ENCODE measurements at regions not wholly inside any gene's neighbourhood (a gene's known extent, or its start where the extent isn't known, plus 50 kb on each side); places are given as distances from the start of the nearest gene placed in this dataset.
"Not testable (repeated sequence)": the region's sequence is repeated elsewhere in the genome, so short reads cannot be mapped to it uniquely, and the experiment has no call there.

DNA sequence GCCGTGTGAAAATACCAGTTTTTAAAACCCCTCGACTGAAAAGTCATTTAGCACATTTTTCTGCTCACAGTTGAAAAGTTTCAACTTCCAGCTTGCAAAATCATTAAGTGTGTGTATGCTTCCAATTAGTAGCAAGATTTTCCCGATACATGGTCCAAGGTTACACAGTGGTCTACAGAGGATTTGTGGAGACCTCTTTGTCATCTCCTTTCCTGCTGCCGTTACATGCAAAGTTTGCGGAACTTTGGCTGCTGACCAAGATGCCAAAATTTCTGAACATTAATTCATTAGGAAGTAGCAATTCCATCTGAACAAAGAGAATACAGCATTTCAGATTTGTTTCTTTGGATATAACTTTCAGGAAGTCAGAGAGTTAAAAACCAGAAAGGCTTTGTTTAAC lies 474.6 kb downstream of the PLCL1 start:
- DNase-seq: no peak

DNA sequence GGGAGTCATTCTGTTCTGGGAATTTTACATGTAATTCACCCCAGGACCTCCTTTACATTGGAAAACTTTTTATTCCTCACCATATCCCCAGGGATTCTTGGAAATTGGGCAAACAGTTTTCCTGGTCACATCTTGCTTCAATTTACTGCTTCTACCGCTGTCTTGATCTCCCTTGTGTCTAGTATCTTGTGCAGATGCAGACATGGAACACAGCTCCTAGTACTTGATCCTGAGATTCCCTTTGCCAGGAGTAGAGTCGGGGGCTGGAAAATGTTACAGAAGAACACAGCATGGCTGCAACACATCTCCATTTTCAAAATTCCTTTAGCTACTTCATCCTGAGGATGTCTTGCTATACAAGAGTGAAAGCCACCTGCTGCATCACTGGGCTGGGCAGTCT lies 472.8 kb downstream of the PLCL1 start:
- no peak for DNase-seq

DNA sequence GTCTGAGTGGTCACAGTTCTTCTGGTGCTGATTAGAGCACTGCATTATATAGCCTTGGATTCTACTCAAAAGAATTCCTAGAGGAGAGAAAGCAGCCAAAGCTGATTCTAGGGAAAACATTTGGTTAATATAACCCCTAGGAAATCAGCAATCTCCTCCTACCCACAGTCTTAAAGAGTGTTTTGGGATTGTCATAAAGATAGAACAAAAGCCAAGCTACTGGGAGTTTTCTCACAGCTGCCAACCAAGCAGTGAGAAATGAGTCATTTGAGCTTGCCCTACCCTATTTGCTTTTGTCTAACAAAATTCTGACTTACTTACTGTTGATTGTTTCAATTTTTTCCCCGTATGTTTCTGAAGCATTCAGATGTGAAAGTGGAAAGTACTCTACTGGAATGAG lies 469.3 kb downstream of the PLCL1 start:
- DNase-seq: no peak

DNA sequence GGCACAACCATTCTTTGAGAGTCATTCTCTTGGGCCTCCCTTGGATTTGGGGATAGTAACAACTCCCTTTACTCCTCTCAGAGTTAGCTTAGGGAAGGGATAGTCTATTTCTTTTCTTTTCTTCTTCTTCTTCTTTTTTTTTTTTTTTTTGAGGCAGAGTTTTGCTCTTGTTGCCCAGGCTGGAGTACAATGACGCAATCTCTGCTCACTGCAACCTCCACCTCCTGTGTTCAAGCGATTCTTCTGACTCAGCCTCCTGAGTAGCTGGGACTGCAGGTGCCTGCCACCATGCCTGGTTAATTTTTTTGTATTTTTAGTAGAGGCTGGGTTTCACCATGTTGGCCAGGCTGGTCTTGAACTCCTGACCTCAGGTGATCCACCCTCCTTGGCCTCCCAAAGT lies 465.8 kb downstream of the PLCL1 start:
- DNase-seq: not testable (repeated sequence)

DNA sequence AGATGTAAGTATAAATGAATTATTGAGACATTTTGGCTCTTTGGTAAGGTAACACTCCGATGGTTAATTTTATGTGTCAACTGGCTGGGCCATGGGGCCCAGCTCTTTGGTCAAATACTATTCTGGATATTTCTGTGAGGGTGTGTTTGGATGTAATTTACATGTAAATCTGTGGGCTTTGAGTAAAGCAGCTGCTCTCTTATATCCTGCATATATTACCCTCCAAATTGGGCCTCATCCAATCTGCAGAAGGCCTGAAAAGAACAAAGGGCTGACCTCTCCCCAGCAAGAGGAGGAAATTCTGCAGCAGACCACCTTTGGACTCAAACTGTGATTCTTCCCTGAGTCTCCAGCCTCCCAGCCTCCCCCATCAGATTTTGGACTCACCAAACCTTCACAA lies 464.1 kb downstream of the PLCL1 start:
- no peak for DNase-seq

DNA sequence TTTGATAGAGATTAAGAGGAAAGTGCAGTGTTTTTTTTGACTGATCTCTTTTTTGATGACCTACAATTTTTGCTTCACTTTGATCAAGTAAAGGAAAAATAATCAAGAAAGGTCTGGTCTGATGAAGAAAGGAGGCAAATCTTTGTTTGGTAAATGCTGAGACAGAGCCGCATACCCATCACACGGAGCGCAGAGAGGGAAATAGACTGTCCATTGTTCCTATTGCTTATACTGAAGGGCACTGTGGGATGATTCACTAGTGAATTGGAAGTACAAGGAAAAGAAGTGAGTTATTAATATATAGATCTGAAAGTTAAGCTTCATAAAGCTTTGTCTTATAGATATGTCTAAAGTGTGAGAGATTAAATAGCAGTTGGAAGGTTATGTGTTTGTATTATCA lies 455.1 kb downstream of the PLCL1 start:
- no peak for DNase-seq

DNA sequence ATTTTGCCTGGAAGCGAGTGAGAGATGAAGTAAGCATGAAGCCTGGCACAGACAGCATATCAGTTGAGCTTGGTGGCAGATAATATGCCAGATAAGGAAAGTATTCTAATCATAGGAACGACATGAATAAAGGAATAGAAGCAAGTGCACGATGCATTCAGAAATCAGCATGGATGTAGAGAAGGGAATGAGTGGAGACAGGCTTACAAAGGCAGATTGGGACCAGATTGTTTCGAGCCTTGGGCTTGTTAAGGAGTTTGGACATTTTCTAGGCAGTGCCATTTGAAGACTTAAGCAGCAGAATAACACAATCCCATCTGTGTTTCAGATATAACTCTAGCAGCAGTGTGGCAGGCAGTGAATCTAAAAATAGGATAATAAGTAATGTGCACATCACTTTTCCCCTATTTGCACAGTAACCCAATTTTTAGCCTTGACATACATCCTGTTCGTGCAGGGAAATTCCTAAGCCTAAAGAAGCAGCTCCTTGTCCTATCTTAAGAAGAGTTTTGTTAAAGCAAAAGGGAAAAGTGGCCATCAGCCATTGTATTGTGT lies 450.2 kb downstream of the PLCL1 start:
- DNase-seq: no peak

DNA sequence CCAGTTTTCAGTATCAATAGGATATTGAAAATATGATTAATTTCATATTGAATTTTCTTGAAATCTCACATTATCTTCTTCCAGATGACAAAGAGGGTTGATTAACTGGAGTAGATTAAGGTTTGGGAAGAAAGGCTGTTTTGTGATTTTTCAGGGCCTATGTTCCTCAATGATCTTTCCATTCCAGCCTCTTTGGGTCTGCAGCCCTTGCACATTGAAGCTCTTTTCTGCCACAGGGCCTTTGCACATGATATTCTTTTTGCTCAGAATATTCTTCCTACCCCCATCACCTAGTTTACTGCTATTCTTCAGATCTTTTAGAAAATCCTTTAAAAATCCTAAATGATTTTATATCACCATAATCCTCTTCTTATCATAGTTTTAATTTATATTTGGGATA lies 449.6 kb downstream of the PLCL1 start:
- no peak for DNase-seq

DNA sequence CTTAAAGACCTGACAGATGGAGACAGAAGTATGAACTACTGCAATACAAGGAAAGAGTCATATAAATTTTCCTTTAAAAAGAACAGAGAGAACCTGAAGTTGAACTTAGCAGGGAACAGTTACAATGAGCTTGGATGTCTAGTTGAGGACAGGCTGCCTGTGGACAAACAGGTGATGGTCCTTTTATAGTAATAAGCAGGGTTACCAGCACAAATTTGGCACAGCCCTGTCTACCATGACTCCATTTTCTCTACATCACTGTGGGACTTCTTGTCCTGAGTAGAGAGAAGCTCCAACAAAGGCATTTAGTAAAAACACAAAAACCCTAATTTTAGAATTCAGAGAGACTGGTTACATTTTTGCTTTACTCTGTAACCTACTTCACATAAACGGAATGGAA lies 448.1 kb downstream of the PLCL1 start:
- no peak for DNase-seq

DNA sequence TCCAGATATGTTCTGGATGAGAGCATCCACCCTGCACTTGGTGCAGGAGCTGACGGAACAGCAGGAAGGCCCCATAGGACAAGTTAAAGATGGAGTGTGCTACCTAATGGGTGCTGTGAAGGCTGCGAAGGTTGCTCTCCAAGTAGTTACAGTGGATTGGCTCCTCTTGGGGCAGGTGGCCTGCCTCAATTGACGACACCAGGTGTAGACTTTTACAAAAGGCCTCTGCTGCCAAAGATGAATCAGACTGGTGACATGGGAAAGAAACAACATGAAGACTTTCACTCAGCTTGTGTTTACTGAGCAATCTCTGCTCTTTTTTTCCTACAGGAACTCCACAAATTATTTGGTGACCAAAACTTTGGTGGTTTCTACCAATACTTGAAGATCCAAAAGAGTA lies 437.7 kb downstream of the PLCL1 start:
- no peak for DNase-seq

DNA sequence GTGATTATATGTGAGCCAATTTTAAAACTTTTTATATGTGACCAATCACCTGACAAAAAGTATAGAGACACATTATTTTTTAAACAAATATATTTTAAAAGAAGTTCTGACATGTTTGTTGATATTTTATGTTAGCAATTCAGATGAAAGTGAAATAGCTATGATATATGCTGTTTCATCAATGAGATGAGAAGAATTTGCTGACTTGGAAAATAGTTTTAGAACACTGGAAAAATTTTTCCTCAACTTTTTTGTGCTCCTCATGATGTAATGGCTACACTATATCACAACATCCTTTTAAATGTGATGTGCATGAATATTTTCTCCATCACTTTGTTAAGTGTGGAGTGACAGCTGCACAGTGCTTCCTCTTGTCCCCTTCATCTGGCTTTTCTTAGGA lies 434.0 kb downstream of the PLCL1 start:
- DNase-seq: no peak

DNA sequence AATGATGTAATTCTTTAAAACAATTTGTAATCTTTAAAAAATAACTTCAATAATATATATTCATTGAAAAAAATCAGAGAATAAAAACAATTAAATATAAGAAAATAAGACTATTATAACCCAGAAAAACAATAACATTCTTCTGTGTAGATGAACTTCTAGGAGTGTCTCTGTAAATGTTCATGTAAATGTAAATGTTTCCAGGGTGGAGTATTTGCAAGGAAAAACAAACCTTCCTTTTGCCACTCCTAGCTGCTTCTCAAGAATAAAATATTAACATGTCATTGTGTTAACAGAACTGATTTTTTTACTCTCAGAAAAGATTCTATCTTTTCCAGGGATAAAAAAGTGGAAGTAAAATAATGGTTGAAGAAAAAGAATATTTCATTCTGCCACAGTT lies 431.9 kb downstream of the PLCL1 start:
- DNase-seq: no peak

DNA sequence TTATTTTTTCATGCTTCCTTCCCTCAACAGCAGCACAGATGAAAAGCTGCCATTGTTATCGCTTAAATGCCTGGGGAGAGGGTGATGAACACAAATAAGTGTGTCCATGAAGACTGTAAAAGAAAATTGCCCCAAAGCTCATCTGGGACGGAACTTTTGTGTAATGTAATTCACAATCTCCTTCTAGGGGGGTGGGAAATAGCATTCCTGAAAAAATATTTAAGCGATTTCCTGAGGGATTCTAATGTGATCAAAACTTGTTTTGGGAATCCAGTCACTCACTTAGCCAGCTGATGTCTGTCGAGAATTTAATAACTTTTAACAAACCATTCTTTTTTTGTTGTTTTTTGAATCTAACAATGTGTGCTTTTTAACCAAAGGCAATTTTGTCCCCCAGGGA lies 427.9 kb downstream of the PLCL1 start:
- no peak for DNase-seq

DNA sequence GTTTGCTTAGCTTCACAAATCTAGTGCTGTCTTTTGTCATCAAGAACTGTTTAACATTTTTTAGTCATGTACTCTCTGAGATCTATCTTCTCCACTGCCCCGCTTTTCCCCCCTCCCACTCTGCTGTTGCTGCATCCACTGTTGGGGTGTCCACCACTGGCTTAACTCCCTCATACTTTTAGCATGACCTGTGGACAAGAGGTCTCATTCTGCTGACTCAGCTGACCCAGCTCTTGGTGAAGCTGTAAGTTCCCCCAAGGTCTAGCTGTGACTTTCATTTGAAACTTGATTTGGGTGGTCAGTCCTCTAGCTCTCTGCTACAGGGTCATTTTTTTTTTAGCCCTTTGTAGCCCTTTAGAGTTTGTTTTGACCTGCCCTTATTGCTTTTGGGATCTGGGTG lies 427.2 kb downstream of the PLCL1 start:
- DNase-seq: no peak

DNA sequence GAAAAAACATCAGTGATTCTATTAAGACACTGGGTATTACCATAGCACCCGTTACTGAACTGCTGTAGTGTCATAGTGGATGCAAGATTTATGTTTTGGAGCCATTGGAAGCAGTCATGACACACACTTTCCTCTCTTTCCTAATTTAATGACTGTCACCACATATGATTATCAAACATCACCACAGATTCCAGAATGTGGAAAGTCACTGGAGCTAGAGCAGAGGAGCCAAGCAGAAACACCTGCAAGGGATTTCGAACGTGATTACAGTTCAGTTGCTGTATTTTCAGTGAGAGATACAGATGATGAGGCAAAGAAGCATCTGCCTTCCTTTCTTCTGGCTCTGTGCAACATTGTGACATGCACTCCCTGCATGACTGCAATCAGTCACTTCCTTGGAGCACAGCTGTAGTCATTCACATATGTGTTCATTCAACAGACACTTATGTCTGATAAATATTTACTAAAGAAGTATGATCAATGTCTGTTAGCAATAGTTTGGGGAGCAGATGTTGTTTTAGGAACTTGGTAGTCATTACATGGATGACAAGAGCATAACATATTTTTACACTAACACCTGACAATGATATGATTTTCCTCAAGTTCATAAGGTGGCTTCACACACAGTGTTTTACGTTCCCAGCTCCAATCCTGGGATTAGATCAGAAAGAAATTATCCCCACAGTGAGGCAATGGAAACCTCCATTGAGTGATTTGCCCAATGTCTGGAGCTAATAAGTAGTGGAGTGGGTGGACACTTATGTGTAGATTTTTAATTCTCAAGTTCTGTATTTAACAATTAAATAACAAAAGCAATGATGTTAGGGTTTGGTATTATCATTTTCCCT lies 416.6 kb downstream of the PLCL1 start:
- DNase-seq: no peak

DNA sequence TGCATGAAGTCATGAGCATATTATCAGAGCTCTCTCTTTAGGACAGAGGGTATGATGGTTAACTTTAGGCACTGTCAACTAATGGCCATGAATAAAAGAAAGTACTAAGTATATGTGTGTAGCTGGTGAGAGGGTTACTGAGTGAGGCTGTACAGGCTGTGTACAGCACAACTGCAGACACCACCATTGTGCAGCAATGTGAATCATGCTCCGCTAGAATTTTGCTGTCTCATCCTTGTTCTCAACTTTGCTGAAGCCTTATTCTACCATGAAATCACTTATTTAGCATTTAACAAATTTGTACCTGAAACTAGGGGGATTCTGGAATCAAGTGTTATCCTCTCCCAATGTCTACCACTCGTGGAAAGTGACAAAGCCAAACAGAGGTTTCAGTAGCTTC lies 414.9 kb downstream of the PLCL1 start:
- DNase-seq: no peak

DNA sequence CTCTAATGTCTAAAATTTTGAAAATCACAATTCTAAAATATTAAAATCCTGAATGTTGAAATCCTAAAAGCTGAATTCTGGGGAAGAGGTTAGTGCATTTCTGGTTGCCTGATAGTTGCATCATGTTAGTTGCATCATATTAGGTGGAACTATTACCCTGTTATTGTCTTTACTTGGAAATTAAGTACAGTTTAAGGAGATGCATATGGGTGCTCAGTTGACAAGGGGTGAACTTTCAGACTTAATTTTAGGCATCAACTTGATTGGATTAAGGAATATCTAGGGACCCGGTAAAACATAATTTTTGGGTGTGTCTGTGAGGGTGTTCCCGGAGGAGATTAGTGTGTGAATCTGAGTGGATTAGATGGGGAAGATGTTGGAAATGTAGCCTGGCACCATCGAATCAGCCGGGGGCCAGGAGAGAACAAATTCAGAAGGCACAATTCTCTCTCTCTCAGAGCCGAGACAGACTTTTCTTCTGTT lies 409.8 kb downstream of the PLCL1 start:
- DNase-seq: no peak

DNA sequence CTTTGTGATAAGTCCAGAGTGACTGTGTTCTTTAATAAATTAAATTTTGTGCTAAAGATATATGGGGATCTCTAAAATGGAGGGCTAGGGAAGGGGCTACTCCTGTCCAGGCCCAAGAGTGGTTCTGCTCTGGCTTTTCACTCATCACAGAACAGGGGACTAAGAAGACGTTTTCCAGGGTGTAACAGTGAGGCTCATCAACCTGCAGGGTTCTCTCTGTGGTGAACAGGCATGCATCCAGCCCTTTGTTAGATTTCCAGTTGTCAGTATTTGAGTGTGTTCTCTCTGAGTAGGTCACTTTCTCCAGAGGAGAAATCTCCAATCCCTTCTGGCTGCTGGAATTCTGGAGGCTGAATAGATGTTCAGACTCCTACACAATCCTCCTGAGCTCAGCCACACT lies 408.9 kb downstream of the PLCL1 start:
- DNase-seq: no peak

DNA sequence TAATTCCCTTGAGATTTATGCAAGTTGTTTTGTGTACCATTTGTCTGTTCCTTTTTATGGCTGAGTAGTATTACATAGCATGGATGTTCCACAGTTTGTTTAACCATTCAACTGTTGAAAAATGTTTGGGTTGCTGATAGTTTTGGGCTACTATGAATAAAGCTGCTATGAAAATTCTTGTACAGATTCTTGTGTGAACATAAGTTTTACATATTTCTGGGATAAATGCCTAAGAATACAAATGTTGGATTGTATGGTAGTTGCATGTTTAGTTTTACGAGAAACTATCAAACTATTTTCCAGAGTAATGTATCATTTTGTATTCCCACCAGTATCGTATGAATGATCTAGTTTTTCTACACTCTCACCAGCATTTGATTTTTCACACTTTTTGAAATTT lies 407.3 kb downstream of the PLCL1 start:
- DNase-seq: no peak

DNA sequence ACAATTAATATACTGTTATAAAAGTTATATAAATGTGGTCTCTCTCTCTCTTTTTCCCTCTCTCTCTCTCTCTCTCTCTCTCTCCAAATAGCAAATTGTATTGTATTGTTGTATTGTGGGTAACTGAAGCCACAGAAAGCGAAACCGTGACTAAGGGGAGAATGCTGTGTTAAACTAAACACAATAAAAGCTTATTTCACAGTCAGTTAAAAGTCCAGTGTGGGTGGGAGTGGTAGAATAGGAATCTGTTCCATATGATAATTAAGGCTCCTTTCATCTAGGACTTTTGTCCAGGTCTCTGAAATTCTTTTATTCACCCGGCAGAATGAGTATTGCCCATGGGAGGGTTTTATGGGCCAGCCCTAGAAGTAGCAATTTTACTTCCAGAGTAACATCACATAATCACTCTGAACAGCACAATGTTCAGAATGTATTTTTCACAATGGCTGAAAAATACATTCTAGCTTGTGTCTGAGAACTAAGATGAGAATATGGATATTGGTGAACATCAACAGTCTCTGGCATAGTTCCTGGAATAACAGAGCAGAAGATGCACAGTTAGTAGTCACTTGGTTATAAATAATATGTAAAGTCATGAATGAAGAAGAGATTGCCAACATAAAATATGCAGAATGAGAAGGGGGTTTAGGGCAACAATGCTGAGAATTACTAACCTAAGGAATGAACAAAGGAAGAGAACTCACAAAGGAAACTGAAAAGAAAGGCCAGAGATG lies 399.1 kb downstream of the PLCL1 start:
- no peak for DNase-seq
